H1 (cell line): ENCODE measurements at regions not wholly inside any gene's neighbourhood (a gene's known extent, or its start where the extent isn't known, plus 50 kb on each side); places are given as distances from the start of the nearest gene placed in this dataset.

ENCODE experiments used
- CHD2 ChIP-seq: IDR thresholded peaks from 2 replicates; pipeline ENCODE4 v1.6.1; 2012; ENCODE audit warnings: low read length, improper control_type of control experiment
- CTCF ChIP-seq, 3 experiments: IDR thresholded peaks; 1 replicate in 2 of 3; 2 replicates in 1 of 3; pipeline versions ENCODE4 v1.5.1 to v1.6.1; 2011; ENCODE audit warnings: low read length in 3 of 3, mild to moderate bottlenecking in 3 of 3, inconsistent platforms in 2 of 3, low read depth in 1 of 3, moderate library complexity in 1 of 3; ENCODE audit not compliant: insufficient read depth in 1 of 3; ENCODE audit errors: control extremely low read depth in 1 of 3
- EZH2 ChIP-seq: fragments of 200-600 bp; sonication (generic); IDR thresholded peaks from 2 replicates; pipeline ENCODE4 v1.7.1; 2012; ENCODE audit warnings: low read depth, mild to moderate bottlenecking, moderate library complexity, low read length, inconsistent platforms; ENCODE audit not compliant: severe bottlenecking
- GABPA ChIP-seq: IDR thresholded peaks from 2 replicates; pipeline ENCODE4 v1.6.1; 2011; ENCODE audit warnings: mild to moderate bottlenecking, low read length, moderate library complexity, borderline replicate concordance; ENCODE audit not compliant: insufficient read depth
- KDM1A ChIP-seq: fragments of 200-600, 300-600 bp; sonication (generic); IDR thresholded peaks from 2 replicates; pipeline ENCODE4 v1.7.1; 2016; ENCODE audit warnings: mild to moderate bottlenecking, low read length, borderline replicate concordance
- MAX ChIP-seq: IDR thresholded peaks from 2 replicates; pipeline ENCODE4 v1.6.1; 2012; ENCODE audit warnings: inconsistent platforms
- POLR2A ChIP-seq, 2 experiments: IDR thresholded peaks; 1 replicate in 1 of 2; 2 replicates in 1 of 2; pipeline ENCODE4 v1.6.1; 2011; ENCODE audit warnings: low read depth in 2 of 2, low read length in 2 of 2, mild to moderate bottlenecking in 2 of 2; ENCODE audit errors: control extremely low read depth in 1 of 2
- RXRA ChIP-seq: IDR thresholded peaks from 2 replicates; pipeline ENCODE4 v1.6.1; 2011; ENCODE audit warnings: low read depth, mild to moderate bottlenecking, low read length, moderate library complexity; ENCODE audit not compliant: insufficient read depth
- SRF ChIP-seq: IDR thresholded peaks from 2 replicates; pipeline ENCODE4 v1.6.1; 2011; ENCODE audit warnings: mild to moderate bottlenecking, low read depth, low read length, moderate library complexity
- TEAD4 ChIP-seq: IDR thresholded peaks from 2 replicates; pipeline ENCODE4 v1.6.1; 2012; ENCODE audit warnings: low read depth, low read length, inconsistent platforms, mixed read lengths
- USF2 ChIP-seq: IDR thresholded peaks from 2 replicates; pipeline ENCODE4 v1.6.1; 2011; ENCODE audit warnings: low read length, improper control_type of control experiment
- YY1 ChIP-seq: IDR thresholded peaks from 2 replicates; pipeline ENCODE4 v1.6.1; 2011; ENCODE audit warnings: low read depth, mild to moderate bottlenecking, low read length

GRCh38 chr9:73061146-73061545 is 90.5 kb upstream of the ANXA1 start:
- TF ChIP-seq TEAD4 (no peak), CTCF (IDR thresholded peaks at IDR 0.05; ENCODE audit: control extremely low read depth in 1 of 3, insufficient read depth in 1 of 3, low read depth in 1 of 3, low read length in 3 of 3) (no peak), POLR2A (IDR thresholded peaks at IDR 0.05; ENCODE audit: control extremely low read depth in 1 of 2, low read depth in 2 of 2, low read length in 2 of 2) (no peak), MAX (no peak), USF2 (no peak), CHD2 (no peak), EZH2 (no peak), RXRA (no peak), YY1 (no peak), KDM1A (no peak), SRF (no peak), GABPA (no peak)
